ENCODE measurements at regions not wholly inside any gene's neighbourhood (a gene's known extent, or its start where the extent isn't known, plus 50 kb on each side); places are given as distances from the start of the nearest gene placed in this dataset.
"Not testable (repeated sequence)": the region's sequence is repeated elsewhere in the genome, so short reads cannot be mapped to it uniquely, and the experiment has no call there.

DNA sequence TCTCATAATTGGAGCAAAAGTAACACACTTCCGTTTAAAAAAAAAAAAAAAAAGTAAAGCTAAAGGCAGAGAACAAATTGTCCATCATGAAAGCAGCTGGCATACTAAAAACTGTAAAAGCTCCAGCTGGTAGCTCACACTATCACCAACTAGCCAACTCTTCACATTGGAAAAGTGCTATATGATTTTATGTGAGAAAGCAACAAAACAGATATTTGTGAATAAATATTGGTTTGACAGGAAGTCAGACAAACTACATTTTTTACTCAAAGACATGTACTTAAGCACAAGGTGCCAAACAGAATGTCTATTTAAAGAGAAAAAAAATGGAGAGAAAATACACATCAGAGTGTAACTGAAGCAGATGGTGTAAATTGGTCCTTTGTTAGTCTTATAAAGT is 231.2 kb upstream of the CADM2 start:
- Histone ChIP-seq H3K27ac (ENCODE audit: low read depth in 2 of 2, low read length in 1 of 2) (no peak overlapping the region), H3K4me3 (ENCODE audit: low read depth in 2 of 2, low read length in 1 of 2) (no peak overlapping the region), H3K9ac (no peak overlapping the region), H2AFZ (ENCODE audit: low read depth) (no peak overlapping the region), H3K9me2 (no peaks in the 10 kb centered on the region), H3K79me2 (ENCODE audit: insufficient read depth) (no peaks in the 10 kb centered on the region), H3F3A (replicated peaks; ENCODE audit: insufficient read depth) (no peaks in the 10 kb centered on the region), H3K27me3 (ENCODE audit: insufficient read depth) (no peaks in the 10 kb centered on the region), H3K4me1 (ENCODE audit: control insufficient read depth in 1 of 2, insufficient read depth in 2 of 2, low read depth in 1 of 2, low read length in 1 of 2) (no peaks in the 10 kb centered on the region), H3K9me3 (no peaks in the 10 kb centered on the region), H3K36me3 (replicated peaks in 1 of 2; ENCODE audit: control insufficient read depth in 1 of 2, insufficient read depth in 2 of 2, low read length in 1 of 2) (no peaks in the 10 kb centered on the region), H3K4me2 (no peak overlapping the region), H4K20me1 (ENCODE audit: insufficient read depth) (no peaks in the 10 kb centered on the region)
- TF ChIP-seq RCOR1 (IDR thresholded peaks at IDR 0.05; ENCODE audit: low read length): no peak
- TF ChIP-seq FOXJ3 (CRISPR knock-in tag; IDR thresholded peaks at IDR 0.05): no peak
- TF ChIP-seq, protein P1, sequence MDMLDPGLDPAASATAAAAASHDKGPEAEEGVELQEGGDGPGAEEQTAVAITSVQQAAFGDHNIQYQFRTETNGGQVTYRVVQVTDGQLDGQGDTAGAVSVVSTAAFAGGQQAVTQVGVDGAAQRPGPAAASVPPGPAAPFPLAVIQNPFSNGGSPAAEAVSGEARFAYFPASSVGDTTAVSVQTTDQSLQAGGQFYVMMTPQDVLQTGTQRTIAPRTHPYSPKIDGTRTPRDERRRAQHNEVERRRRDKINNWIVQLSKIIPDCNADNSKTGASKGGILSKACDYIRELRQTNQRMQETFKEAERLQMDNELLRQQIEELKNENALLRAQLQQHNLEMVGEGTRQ (IDR thresholded peaks at IDR 0.05; ENCODE audit: borderline replicate concordance, low read depth, low read length): no peak
- no peak for TF ChIP-seq TEAD4 (IDR thresholded peaks at IDR 0.05; ENCODE audit: borderline replicate concordance, insufficient read depth)
- no peak for TF ChIP-seq NFIC (IDR thresholded peaks at IDR 0.05; ENCODE audit: borderline replicate concordance)
- no peak for TF ChIP-seq IRF3 (IDR thresholded peaks at IDR 0.05; ENCODE audit: low read depth, low read length)
- no peak for TF ChIP-seq NRF1 (IDR thresholded peaks at IDR 0.05; ENCODE audit: low read depth, low read length)
- TF ChIP-seq EP300 (IDR thresholded peaks at IDR 0.05; ENCODE audit: borderline replicate concordance in 1 of 2, low read depth in 1 of 2, low read length in 1 of 2): no peak
- TF ChIP-seq TAF1 (IDR thresholded peaks at IDR 0.05; ENCODE audit: borderline replicate concordance, low read depth, low read length): no peak
- TF ChIP-seq CTCF (IDR thresholded peaks at IDR 0.05): no peak
- TF ChIP-seq EZH2phosphoT487 (IDR thresholded peaks at IDR 0.05; ENCODE audit: borderline replicate concordance, low read depth): no peak
- TF ChIP-seq MAX (IDR thresholded peaks at IDR 0.05; ENCODE audit: low read depth): no peak
- TF ChIP-seq GATA2 (CRISPR knock-in tag; IDR thresholded peaks at IDR 0.05): no peak
- no peak for TF ChIP-seq MXI1 (IDR thresholded peaks at IDR 0.05; ENCODE audit: low read depth, low read length)
- no peak for TF ChIP-seq GABPA (IDR thresholded peaks at IDR 0.05; ENCODE audit: low read depth)
- TF ChIP-seq CHD2 (IDR thresholded peaks at IDR 0.05; ENCODE audit: low read length, partially characterized antibody): no peak
- TF ChIP-seq ELF1 (IDR thresholded peaks at IDR 0.05): no peak
- TF ChIP-seq RFX5 (IDR thresholded peaks at IDR 0.05; ENCODE audit: low read length): no peak
- no peak for TF ChIP-seq MEF2A (IDR thresholded peaks at IDR 0.05; ENCODE audit: borderline replicate concordance, low read depth)
- no peak for DNase-seq
- 0% methylated on average over 1 of the region's 1 CpG for WGBS (ENCODE audit: low lambda C conversion rate)
- CTCF ChIA-PET: no interaction called here
- POLR2A ChIA-PET: no interaction called here

GRCh38 chr3:84734731-84735130 is 224.1 kb upstream of the CADM2 start:
- DNase-seq; H3K4me1 ChIP-seq (ENCODE audit: control insufficient read depth in 1 of 2, insufficient read depth in 2 of 2, low read depth in 1 of 2, low read length in 1 of 2); H3K79me2 ChIP-seq (ENCODE audit: insufficient read depth); H3K9me2 ChIP-seq; H3K4me3 ChIP-seq (ENCODE audit: low read depth in 2 of 2, low read length in 1 of 2); H4K20me1 ChIP-seq (ENCODE audit: insufficient read depth); H2AFZ ChIP-seq (ENCODE audit: low read depth); H3K9me3 ChIP-seq; H3K9ac ChIP-seq; H3K36me3 ChIP-seq (replicated peaks in 1 of 2; ENCODE audit: control insufficient read depth in 1 of 2, insufficient read depth in 2 of 2, low read length in 1 of 2); CTCF ChIA-PET; H3K27ac ChIP-seq (ENCODE audit: low read depth in 2 of 2, low read length in 1 of 2); POLR2A ChIA-PET; H3K4me2 ChIP-seq; H3K27me3 ChIP-seq (ENCODE audit: insufficient read depth); H3F3A ChIP-seq (replicated peaks; ENCODE audit: insufficient read depth): not testable (repeated sequence)
- WGBS (ENCODE audit: low lambda C conversion rate): 4% methylated on average over 1 of the region's 1 CpG
